Retina (tissue), 1 donor: ENCODE measurements at regions not wholly inside any gene's neighbourhood (a gene's known extent, or its start where the extent isn't known, plus 50 kb on each side); places are given as distances from the start of the nearest gene placed in this dataset.
A peak's percentile ranks its signal among the peaks of the same experiment; 100 is the strongest.

Experiments
- DNase-seq: peaks from one replicate; pipeline ENCODE4 v3.0.0-alpha.2; 2016

DNA sequence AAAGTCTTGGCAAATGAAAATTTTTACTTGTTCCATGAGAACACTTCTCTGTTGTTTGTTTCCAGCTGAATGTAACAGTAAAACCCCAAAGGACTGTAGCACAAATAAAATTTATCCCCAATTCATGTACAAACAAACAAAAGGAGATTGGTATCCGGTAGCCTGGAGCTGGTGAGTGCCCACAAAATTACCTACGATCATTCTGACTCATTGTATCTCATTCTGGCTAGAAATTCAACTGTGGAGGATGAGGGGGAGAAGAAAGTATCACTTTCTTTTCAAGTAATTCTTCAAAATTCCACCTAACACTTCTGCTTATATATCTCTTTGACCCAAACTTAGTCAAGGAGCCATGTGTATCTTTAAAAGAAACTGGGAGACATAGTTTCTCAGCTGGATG is 268.5 kb downstream of the ALG10B start:
- no peak for DNase-seq

DNA sequence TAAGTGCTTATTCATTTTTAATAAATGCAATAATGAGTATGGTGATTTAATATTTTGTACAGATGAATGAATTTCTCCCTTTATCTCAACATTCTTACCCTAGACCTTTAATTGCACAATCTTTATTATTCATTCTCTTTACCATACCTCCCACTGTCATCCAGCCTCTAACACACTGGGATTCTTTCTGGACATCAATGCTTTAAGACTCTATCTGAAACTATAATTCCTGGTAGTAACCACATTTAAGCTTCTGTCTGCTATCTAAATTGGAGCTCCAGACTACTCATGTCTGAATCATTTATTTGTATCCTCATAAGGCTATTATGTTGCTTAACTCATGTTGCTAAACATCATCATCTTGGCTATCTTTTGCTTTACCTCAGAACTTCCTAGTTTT is 270.2 kb downstream of the ALG10B start:
- no peak for DNase-seq

DNA sequence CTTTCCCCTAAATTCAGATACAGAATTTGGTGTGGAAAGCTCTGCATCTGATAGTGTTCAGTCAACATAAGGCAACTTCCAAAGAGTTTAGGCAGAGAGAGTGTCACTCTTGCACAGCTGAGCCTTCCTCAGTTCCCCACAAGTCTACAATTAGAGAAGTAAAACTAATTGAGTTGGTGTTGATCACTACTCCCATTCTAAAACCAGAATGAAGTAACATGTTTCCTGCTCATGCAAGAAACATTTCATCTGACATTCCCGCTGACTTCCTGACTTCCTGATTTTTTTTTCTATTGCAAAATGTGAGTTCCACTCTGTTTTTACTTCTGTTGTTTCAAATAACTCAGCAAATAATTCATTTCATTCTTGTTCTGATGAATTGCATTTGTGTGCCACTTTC is 271.0 kb downstream of the ALG10B start:
- DNase-seq, result no peak

DNA sequence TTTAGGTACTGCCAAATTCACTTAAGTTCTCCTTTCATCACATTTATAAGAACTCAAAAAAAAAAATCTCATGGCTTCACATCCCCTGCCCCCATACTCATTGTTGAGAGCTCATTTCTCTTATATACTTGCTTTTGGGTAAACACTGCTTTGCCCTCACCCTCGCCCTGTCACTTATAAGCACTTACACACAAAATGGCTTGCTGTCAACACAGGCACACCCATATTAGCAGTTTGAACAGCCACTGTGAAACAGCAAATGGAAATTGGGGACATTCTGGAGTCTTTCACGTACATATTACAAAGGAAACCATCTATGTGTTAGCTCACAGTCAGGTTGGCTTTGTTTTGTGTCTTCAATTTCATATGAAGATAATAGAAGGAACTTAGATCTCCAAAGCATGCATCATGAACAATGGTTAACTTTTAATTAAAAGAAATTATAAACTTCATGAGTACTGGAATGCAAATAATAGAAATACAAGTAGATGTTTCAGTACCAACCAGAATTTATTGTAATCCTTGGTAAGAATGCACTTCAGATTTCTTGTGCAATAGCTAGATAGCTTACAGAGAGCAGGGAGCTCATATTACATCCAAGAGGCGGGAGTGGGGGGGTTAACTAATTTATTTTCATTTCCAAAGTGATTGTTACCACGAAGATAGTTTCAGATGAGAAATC is 272.2 kb downstream of the ALG10B start:
- DNase-seq, result no peak

DNA sequence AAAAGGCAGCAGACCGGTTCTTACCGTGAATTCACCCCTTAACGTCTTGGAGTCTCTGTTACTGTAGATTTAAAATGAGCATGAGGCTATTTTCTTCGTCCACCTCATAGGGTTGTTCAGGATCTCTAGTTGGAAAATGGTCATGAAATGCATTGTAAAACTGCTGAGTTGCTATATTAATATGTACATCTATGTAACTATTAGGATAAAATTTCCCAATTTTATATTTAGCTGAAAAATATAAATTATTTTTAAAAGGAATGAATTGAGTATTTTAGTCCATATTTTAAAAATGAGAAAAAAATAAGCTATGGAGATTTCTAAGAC is 272.7 kb downstream of the ALG10B start:
- DNase-seq, result no peak

DNA sequence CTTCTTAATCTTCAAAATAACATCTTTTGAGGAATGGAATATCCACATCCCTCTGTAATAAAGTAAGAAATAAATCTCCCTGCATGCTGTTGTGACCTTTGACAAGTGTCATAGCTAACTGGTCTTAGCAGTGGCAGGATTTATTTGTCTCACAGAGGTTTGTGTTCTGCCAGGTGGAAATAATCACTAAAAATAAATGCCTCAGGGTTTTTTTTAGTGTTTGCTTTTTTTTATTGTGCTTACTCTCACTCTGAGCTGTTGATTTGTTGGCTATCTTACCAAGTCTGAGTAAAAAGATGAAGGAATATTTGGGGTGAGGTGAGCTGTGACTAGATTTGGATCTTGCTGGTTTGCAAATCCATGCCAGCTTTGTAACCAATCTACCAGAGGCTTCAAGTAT is 285.4 kb downstream of the ALG10B start:
- DNase-seq, result peak; percentile 29
